Activated CD4-positive, alpha-beta T cell treated with anti-CD3 and anti-CD28 coated beads for 36 hours (primary cell): ENCODE measurements at regions not wholly inside any gene's neighbourhood (a gene's known extent, or its start where the extent isn't known, plus 50 kb on each side); places are given as distances from the start of the nearest gene placed in this dataset.

ENCODE experiments used
- ATAC-seq: fragments of 200-7000 bp; cut with Tn5 transposase; one replicate; pipeline ENCODE4 v1.10.0; 2021; ENCODE audit warnings: mild to moderate bottlenecking, moderate library complexity
- CTCF ChIA-PET: fragments of 350-600 bp; sonication (Branson Sonifier 250); formaldehyde crosslinking; loops from one replicate; lab custom pipeline; 2021; ENCODE audit warnings: antibody characterized with exemption; lab: Charles Lee
- POLR2A ChIA-PET: fragments of 350-600 bp; sonication (Branson Sonifier 250); formaldehyde crosslinking; loops from one replicate; lab custom pipeline; 2021; ENCODE audit warnings: antibody characterized with exemption, inconsistent platforms; lab: Charles Lee
- DNase-seq: peaks from one replicate; pipeline ENCODE4 v3.0.0-alpha.2; 2020
- H3K27ac Mint-ChIP-seq: one replicate; pipeline ENCODE4 v1.8.0; 2021; ENCODE audit warnings: mixed read lengths
- H3K27me3 Mint-ChIP-seq: one replicate; pipeline ENCODE4 v1.8.0; 2021; ENCODE audit warnings: mixed read lengths
- H3K36me3 Mint-ChIP-seq: one replicate; pipeline ENCODE4 v1.8.0; 2021; ENCODE audit warnings: low read depth, mixed read lengths
- H3K4me1 Mint-ChIP-seq: one replicate; pipeline ENCODE4 v1.8.0; 2021; ENCODE audit warnings: mixed read lengths
- H3K4me3 Mint-ChIP-seq: one replicate; pipeline ENCODE4 v1.8.0; 2021; ENCODE audit warnings: mild to moderate bottlenecking, moderate library complexity, mixed read lengths
- H3K9me3 Mint-ChIP-seq: one replicate; pipeline ENCODE4 v1.8.0; 2021; ENCODE audit warnings: low read depth, mixed read lengths
- intact Hi-C, 2 experiments: fragments of 100-400 bp; cut with DNase I in 1 of 2; cut with micrococcal nuclease in 1 of 2; formaldehyde crosslinking; loops; one replicate each; pipeline versions ENCODE4 v1.14.2 to v1.15.1; 2022 to 2024; cut with DNase I, micrococcal nuclease

GRCh38 chr19:30696514-30696913 lies 324.3 kb downstream of the ZNF536 start:
- no peak overlapping the region for H3K4me3 Mint-ChIP-seq
- H3K36me3 Mint-ChIP-seq = no peaks in the 10 kb centered on the region
- peak; percentile 49 for DNase-seq
- H3K27ac Mint-ChIP-seq = no peak overlapping the region
- ChIA-PET POLR2A (interaction anchor here (0.6 kb wide), 1 partner anchor 1628 kb away, joined by 3 read pairs; no protein-coding TSS in a partner anchor), CTCF (interaction anchor here (2.3 kb wide), 1 partner anchor 14 kb away, joined by 12 read pairs; no protein-coding TSS in a partner anchor)
- intact Hi-C loops = no loop called here
- no peaks in the 10 kb centered on the region for H3K9me3 Mint-ChIP-seq
- H3K4me1 Mint-ChIP-seq = peaks cover 5% of the 10 kb centered on the region
- peak; percentile 51 for ATAC-seq
- H3K27me3 Mint-ChIP-seq = peaks cover 19% of the 10 kb centered on the region

- ChIA-PET POLR2A (no interaction called here), CTCF (interaction anchor here (2.3 to 3.1 kb wide), 2 partner anchors 12 to 13 kb away, joined by 11 to 12 read pairs; no protein-coding TSS in a partner anchor)
- H3K9me3 Mint-ChIP-seq = no peaks in the 10 kb centered on the region
- H3K27ac Mint-ChIP-seq = no peak overlapping the region
- no peaks in the 10 kb centered on the region for H3K36me3 Mint-ChIP-seq
- intact Hi-C loops = no loop called here
- ATAC-seq = no peak
- no peak overlapping the region for H3K4me3 Mint-ChIP-seq
- peaks cover 5% of the 10 kb centered on the region for H3K4me1 Mint-ChIP-seq
- peaks cover 31% of the 10 kb centered on the region for H3K27me3 Mint-ChIP-seq
- DNase-seq = no peak
Measured at GRCh38 chr19:30695171-30695875, 323.1 kb downstream of the ZNF536 start.

DNA sequence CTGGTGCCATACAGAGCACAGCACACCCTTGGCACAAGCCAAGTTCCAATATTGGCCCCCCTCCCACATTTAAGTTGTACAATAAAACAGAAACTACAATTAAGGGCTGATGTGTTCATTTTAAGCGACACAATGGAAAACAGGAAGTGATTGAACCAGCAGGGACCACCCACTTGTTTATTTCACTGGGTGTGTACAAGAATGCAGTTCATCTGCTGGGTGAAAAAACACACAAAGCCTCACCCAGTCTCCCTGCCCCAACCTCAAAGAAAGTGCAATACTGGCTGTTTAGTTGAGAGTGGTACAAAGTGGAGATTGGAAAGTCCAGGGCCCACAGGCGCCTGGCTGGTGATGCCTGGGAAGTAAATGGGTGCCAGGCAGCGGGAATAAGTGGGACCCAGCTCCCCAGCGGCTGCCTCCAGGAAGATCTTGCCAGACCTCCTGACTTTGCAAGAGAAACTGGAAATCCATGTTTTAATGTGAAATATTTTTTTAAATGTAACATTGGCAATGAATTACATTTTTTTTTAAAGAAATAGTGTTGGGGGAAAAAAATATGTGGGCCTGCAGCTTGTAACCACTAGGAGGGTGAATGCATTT lies 322.1 kb downstream of the ZNF536 start:
- ATAC-seq (no peak), DNase-seq (no peak)
- ChIA-PET CTCF (interaction anchor here (3.1 kb wide), 1 partner anchor 11 kb away, joined by 11 read pairs; no protein-coding TSS in a partner anchor), POLR2A (no interaction called here)
- H3K4me1 Mint-ChIP-seq = peaks cover 5% of the 10 kb centered on the region
- H3K9me3 Mint-ChIP-seq = no peaks in the 10 kb centered on the region
- H3K36me3 Mint-ChIP-seq = no peaks in the 10 kb centered on the region
- peaks cover 34% of the 10 kb centered on the region for H3K27me3 Mint-ChIP-seq
- intact Hi-C loops = no loop called here
- no peak overlapping the region for H3K4me3 Mint-ChIP-seq
- no peak overlapping the region for H3K27ac Mint-ChIP-seq

- no peak for DNase-seq
- CTCF ChIA-PET = interaction anchor here (3.1 kb wide), 1 partner anchor 10 kb away, joined by 11 read pairs; no protein-coding TSS in a partner anchor
- Mint-ChIP-seq H3K36me3 (no peaks in the 10 kb centered on the region), H3K9me3 (no peaks in the 10 kb centered on the region), H3K27me3 (peaks cover 34% of the 10 kb centered on the region), H3K4me1 (peaks cover 5% of the 10 kb centered on the region), H3K27ac (no peak overlapping the region), H3K4me3 (no peak overlapping the region)
- intact Hi-C loops = no loop called here
- no peak for ATAC-seq
- POLR2A ChIA-PET = interaction anchor here (0.6 kb wide), 1 partner anchor 19 kb away, joined by 6 read pairs; no protein-coding TSS in a partner anchor
Measured at GRCh38 chr19:30692879-30693503, 320.8 kb downstream of the ZNF536 start.

DNA sequence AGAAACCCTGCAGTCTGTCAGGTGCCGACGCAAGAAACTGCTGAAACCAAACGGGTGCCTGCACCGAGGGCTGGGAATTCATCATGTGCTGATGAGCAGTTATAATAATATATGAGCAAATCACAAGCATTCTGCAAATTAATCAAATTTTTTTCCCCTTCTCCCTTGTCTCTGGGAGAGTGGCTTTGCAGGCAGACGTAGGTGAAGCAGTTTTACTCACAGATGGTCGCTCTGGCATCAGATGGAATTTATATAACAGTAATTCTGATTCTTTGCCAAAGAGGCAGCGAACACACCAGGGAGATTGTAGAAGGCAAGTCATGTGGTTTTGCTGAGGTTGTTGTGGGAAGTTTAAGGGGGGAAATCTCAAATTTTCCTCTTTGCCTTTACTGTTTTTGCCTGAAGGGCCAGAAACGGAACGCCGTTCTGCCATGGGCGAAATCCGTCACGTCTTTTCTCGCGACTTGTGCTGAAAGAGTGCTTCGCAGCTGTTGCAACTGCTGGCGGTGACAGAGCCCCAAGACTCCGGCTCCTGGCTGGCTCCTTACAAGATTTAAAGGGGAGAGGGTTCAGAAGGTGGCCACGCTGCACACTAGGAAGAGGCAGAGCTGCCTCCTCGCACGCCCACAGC lies 320.1 kb downstream of the ZNF536 start:
- H3K27ac Mint-ChIP-seq = no peak overlapping the region
- H3K4me3 Mint-ChIP-seq = no peak overlapping the region
- ATAC-seq = no peak
- DNase-seq = no peak
- H3K4me1 Mint-ChIP-seq = peaks cover 5% of the 10 kb centered on the region
- CTCF ChIA-PET = interaction anchor here (3.1 kb wide), 1 partner anchor 9 kb away, joined by 11 read pairs; no protein-coding TSS in a partner anchor
- intact Hi-C loops = no loop called here
- H3K27me3 Mint-ChIP-seq = peaks cover 36% of the 10 kb centered on the region
- no peaks in the 10 kb centered on the region for H3K9me3 Mint-ChIP-seq
- POLR2A ChIA-PET = no interaction called here
- H3K36me3 Mint-ChIP-seq = no peaks in the 10 kb centered on the region

DNA sequence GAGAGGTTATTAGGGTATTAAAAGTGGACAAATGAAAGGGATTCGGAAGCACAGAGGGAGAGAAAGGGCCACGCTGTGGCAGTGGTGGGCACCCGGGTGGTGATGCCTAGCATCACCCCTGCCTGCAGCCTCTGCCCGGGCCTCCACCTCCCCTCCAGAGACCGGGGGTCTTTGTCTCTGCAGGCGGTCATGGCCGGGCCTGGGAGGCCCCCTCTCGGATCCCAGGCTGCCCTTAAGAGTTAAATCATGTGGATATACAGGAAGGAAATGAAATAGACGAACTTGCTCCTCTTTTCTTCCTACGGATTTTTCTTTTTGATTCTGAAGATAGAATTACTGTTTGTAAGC lies 319.6 kb downstream of the ZNF536 start:
- intact Hi-C loops = no loop called here
- ChIA-PET POLR2A (no interaction called here), CTCF (no interaction called here)
- no peaks in the 10 kb centered on the region for H3K36me3 Mint-ChIP-seq
- H3K27me3 Mint-ChIP-seq = peaks cover 39% of the 10 kb centered on the region
- no peak overlapping the region for H3K27ac Mint-ChIP-seq
- H3K4me1 Mint-ChIP-seq = peaks cover 5% of the 10 kb centered on the region
- DNase-seq (no peak), ATAC-seq (no peak)
- no peaks in the 10 kb centered on the region for H3K9me3 Mint-ChIP-seq
- H3K4me3 Mint-ChIP-seq = no peak overlapping the region

GRCh38 chr19:30690935-30691818 lies 319.0 kb downstream of the ZNF536 start:
- ChIA-PET POLR2A (no interaction called here), CTCF (interaction anchor here (1.1 kb wide), 1 partner anchor 19 kb away, joined by 3 read pairs; no protein-coding TSS in a partner anchor)
- intact Hi-C loops = no loop called here
- Mint-ChIP-seq H3K27ac (no peak overlapping the region), H3K4me3 (no peak overlapping the region), H3K4me1 (peaks cover 5% of the 10 kb centered on the region), H3K27me3 (peaks cover 43% of the 10 kb centered on the region), H3K9me3 (no peaks in the 10 kb centered on the region), H3K36me3 (no peaks in the 10 kb centered on the region)
- no peak for DNase-seq
- ATAC-seq = no peak

GRCh38 chr19:30690525-30690924 lies 318.3 kb downstream of the ZNF536 start:
- ChIA-PET POLR2A (interaction anchor here (0.6 kb wide), 1 partner anchor 446 kb away, joined by 7 read pairs; no protein-coding TSS in a partner anchor), CTCF (interaction anchor here (1.1 kb wide), 1 partner anchor 18 kb away, joined by 3 read pairs; no protein-coding TSS in a partner anchor)
- no peaks in the 10 kb centered on the region for H3K9me3 Mint-ChIP-seq
- H3K27me3 Mint-ChIP-seq = peaks cover 45% of the 10 kb centered on the region
- intact Hi-C loops = no loop called here
- no peak overlapping the region for H3K27ac Mint-ChIP-seq
- H3K4me1 Mint-ChIP-seq = peaks cover 5% of the 10 kb centered on the region
- no peaks in the 10 kb centered on the region for H3K36me3 Mint-ChIP-seq
- H3K4me3 Mint-ChIP-seq = no peak overlapping the region
- ATAC-seq = no peak
- DNase-seq = no peak

DNA sequence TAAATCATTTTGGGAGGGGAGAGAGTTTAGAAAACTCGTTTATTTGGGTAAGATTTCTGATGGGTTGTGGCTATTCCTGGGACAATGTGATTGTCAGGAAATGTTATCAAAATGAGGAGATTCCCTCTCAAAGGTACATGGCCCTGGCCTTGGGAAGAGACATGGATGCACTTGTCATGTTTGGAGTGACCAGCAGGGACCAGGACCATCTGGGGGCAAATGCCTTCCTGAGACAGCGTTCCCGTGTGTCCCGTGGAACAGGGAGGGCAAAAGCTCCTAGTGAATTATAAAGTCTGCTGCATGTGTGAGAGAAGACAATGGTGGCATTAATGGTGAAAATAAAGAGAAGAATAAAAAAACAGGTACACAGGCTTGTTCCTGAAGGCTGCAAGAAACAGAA lies 317.3 kb downstream of the ZNF536 start:
- no peaks in the 10 kb centered on the region for H3K36me3 Mint-ChIP-seq
- peaks cover 5% of the 10 kb centered on the region for H3K4me1 Mint-ChIP-seq
- peaks cover 47% of the 10 kb centered on the region for H3K27me3 Mint-ChIP-seq
- H3K9me3 Mint-ChIP-seq = no peaks in the 10 kb centered on the region
- POLR2A ChIA-PET = no interaction called here
- ATAC-seq (no peak), DNase-seq (no peak)
- intact Hi-C loops = loop anchor here in 1 of 2 experiments (10.0 kb wide), 1 partner anchor 665 kb away; no protein-coding TSS in a partner anchor
- no peak overlapping the region for H3K27ac Mint-ChIP-seq
- H3K4me3 Mint-ChIP-seq = no peak overlapping the region
- CTCF ChIA-PET = no interaction called here

GRCh38 chr19:30688696-30689095 lies 316.5 kb downstream of the ZNF536 start:
- DNase-seq = no peak
- ChIA-PET POLR2A (no interaction called here), CTCF (no interaction called here)
- Mint-ChIP-seq H3K36me3 (no peaks in the 10 kb centered on the region), H3K4me1 (peaks cover 2% of the 10 kb centered on the region), H3K27ac (no peak overlapping the region), H3K4me3 (no peak overlapping the region), H3K9me3 (no peaks in the 10 kb centered on the region), H3K27me3 (peaks cover 49% of the 10 kb centered on the region)
- intact Hi-C loops = loop anchor here in 1 of 2 experiments (10.0 kb wide), 1 partner anchor 666 kb away; no protein-coding TSS in a partner anchor
- no peak for ATAC-seq
